Tibial artery (tissue), 4 donors: ENCODE measurements at regions not wholly inside any gene's neighbourhood (a gene's known extent, or its start where the extent isn't known, plus 50 kb on each side); places are given as distances from the start of the nearest gene placed in this dataset.
"Not testable (repeated sequence)": the region's sequence is repeated elsewhere in the genome, so short reads cannot be mapped to it uniquely, and the experiment has no call there.

Experiments
- DNase-seq, 2 donors: peaks; one replicate each; pipeline ENCODE4 v3.0.0-alpha.2; 2019
- H3K27ac ChIP-seq, 2 donors: fragments of 200-600 bp; sonication (generic) in 1 of 2; 1 replicate in 1 of 2; 2 replicates in 1 of 2; pipeline ENCODE4 v1.5.1; 2018 to 2019; ENCODE audit warnings: mild to moderate bottlenecking in 1 of 2
- H3K27me3 ChIP-seq, 2 donors: fragments of 200-600 bp; sonication (generic) in 1 of 2; one replicate each; pipeline versions ENCODE4 v1.5.1 to v1.6.0; 2016 to 2019
- H3K36me3 ChIP-seq, 3 donors: fragments of 200-600 bp; sonication (generic) in 2 of 3; one replicate each; pipeline ENCODE4 v1.5.1; 2016 to 2019; ENCODE audit warnings: mild to moderate bottlenecking in 2 of 3
- H3K4me1 ChIP-seq, 4 donors: fragments of 200-600 bp; sonication (generic) in 2 of 4; 1 replicate in 3 of 4; 2 replicates in 1 of 4; pipeline ENCODE4 v1.5.1; 2016 to 2019
- H3K4me3 ChIP-seq, 2 donors: fragments of 200-600 bp; sonication (generic) in 1 of 2; 1 replicate in 1 of 2; 2 replicates in 1 of 2; pipeline ENCODE4 v1.5.1; 2018 to 2019; ENCODE audit warnings: mild to moderate bottlenecking in 2 of 2
- H3K9me3 ChIP-seq, 3 donors: fragments of 200-600 bp; sonication (generic) in 1 of 3; one replicate each; pipeline ENCODE4 v1.5.1; 2016 to 2019
- intact Hi-C: fragments of 100-400 bp; cut with DNase I; formaldehyde crosslinking; loops from one replicate; pipeline ENCODE4 v1.15.0; 2023; ENCODE audit warnings: low total_unique reads
- TF ChIP-seq, protein P1 (sequence below), 2 experiments: fragments of 200-600 bp in 1 of 2; fragments of 450-650 bp in 1 of 2; IDR thresholded peaks; one replicate each; pipeline ENCODE4 v1.5.1; 2017 to 2019; ENCODE audit warnings: antibody characterized with exemption in 2 of 2, mild to moderate bottlenecking in 1 of 2, moderate library complexity in 1 of 2

- Histone ChIP-seq H3K36me3 (no peaks in the 10 kb centered on the region), H3K4me3 (no peak overlapping the region), H3K27ac (no peak overlapping the region), H3K4me1 (peaks cover 0 to 7% (median 5%) of the 10 kb centered on the region in 4 donors), H3K27me3 (peaks cover 0 to 13% of the 10 kb centered on the region in 2 donors), H3K9me3 (no peaks in the 10 kb centered on the region)
- no peak for DNase-seq
- intact Hi-C loops, result no loop called here
- TF ChIP-seq, protein P1, sequence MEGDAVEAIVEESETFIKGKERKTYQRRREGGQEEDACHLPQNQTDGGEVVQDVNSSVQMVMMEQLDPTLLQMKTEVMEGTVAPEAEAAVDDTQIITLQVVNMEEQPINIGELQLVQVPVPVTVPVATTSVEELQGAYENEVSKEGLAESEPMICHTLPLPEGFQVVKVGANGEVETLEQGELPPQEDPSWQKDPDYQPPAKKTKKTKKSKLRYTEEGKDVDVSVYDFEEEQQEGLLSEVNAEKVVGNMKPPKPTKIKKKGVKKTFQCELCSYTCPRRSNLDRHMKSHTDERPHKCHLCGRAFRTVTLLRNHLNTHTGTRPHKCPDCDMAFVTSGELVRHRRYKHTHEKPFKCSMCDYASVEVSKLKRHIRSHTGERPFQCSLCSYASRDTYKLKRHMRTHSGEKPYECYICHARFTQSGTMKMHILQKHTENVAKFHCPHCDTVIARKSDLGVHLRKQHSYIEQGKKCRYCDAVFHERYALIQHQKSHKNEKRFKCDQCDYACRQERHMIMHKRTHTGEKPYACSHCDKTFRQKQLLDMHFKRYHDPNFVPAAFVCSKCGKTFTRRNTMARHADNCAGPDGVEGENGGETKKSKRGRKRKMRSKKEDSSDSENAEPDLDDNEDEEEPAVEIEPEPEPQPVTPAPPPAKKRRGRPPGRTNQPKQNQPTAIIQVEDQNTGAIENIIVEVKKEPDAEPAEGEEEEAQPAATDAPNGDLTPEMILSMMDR (IDR thresholded peaks at IDR 0.05), result no peak
Measured at GRCh38 chr12:127149226-127149964, 1117.6 kb upstream of the TMEM132C start.

- peaks cover 0 to 13% of the 10 kb centered on the region in 2 donors for H3K27me3 ChIP-seq
- intact Hi-C loops, result no loop called here
- no peak overlapping the region for H3K27ac ChIP-seq
- H3K4me1 ChIP-seq, result peaks cover 0 to 7% (median 5%) of the 10 kb centered on the region in 4 donors
- no peaks in the 10 kb centered on the region for H3K9me3 ChIP-seq
- TF ChIP-seq, protein P1 (IDR thresholded peaks at IDR 0.05), result no peak
- no peak for DNase-seq
- no peak overlapping the region for H3K4me3 ChIP-seq
- H3K36me3 ChIP-seq, result no peaks in the 10 kb centered on the region
Measured at GRCh38 chr12:127150028-127150427, 1116.9 kb upstream of the TMEM132C start.

GRCh38 chr12:127150479-127150878, 1116.5 kb upstream of the TMEM132C start:
- TF ChIP-seq, protein P1 (IDR thresholded peaks at IDR 0.05), result no peak
- DNase-seq, result no peak

DNA sequence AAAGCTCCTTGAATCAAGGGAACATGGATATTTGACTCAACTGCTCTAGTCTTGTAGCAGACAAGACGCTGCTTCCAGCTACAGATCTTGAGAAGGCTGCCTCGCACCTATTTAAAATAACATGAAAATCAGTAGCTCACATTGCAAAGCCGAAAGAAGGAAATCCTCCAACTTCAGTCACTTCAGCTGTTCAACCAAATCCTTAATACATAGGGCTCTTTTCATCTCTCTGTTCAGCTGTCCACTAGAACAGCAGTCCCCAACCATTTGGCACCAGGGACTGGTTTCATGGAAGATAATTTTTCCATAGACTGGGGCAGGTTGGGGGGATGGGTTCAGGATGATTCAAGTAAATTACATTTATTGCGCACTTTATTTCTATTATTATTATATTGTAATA, 1116.0 kb upstream of the TMEM132C start:
- peaks cover 0 to 7% (median 4%) of the 10 kb centered on the region in 4 donors for H3K4me1 ChIP-seq
- H3K27me3 ChIP-seq, result peaks cover 0 to 12% of the 10 kb centered on the region in 2 donors
- TF ChIP-seq, protein P1 (IDR thresholded peaks at IDR 0.05), result no peak
- no peak overlapping the region for H3K4me3 ChIP-seq
- no peaks in the 10 kb centered on the region for H3K36me3 ChIP-seq
- no peak for DNase-seq
- no peaks in the 10 kb centered on the region for H3K9me3 ChIP-seq
- H3K27ac ChIP-seq, result no peak overlapping the region
- intact Hi-C loops, result no loop called here

More at GRCh38 chr12:127150479-127150878, 1116.5 kb upstream of the TMEM132C start:
- intact Hi-C loops, result no loop called here
- H3K4me3 ChIP-seq, result no peak overlapping the region
- H3K9me3 ChIP-seq, result no peaks in the 10 kb centered on the region
- H3K27ac ChIP-seq, result no peak overlapping the region
- H3K27me3 ChIP-seq, result peaks cover 0 to 13% of the 10 kb centered on the region in 2 donors
- no peaks in the 10 kb centered on the region for H3K36me3 ChIP-seq
- H3K4me1 ChIP-seq, result peaks cover 0 to 7% (median 5%) of the 10 kb centered on the region in 4 donors

GRCh38 chr12:127153996-127154395, 1113.0 kb upstream of the TMEM132C start:
- no peaks in the 10 kb centered on the region for H3K36me3 ChIP-seq
- DNase-seq, result no peak
- H3K27ac ChIP-seq, result no peak overlapping the region
- H3K27me3 ChIP-seq, result no peaks in the 10 kb centered on the region
- TF ChIP-seq, protein P1 (IDR thresholded peaks at IDR 0.05), result no peak
- intact Hi-C loops, result no loop called here
- H3K4me3 ChIP-seq, result no peak overlapping the region
- H3K9me3 ChIP-seq, result no peaks in the 10 kb centered on the region
- no peaks in the 10 kb centered on the region for H3K4me1 ChIP-seq

DNA sequence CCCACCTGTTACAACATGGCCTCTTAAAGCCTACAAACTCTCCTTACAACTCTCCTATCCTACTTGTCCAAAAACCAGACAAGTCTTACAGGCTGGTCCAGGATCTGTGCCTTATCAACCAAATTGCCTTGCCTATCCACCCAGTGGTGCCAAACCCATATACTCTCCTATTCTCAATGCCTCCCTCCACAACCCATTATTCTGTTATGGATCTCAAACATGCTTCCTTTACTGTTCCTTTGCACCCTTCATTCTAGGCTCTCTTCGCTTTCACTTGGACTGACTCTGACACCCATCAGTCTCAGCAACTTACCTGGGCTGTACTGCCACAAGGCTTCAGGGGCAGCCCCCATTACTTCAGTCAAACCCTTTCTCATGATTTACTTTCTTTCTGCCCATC, 1112.1 kb upstream of the TMEM132C start:
- H3K36me3 ChIP-seq, H3K4me1 ChIP-seq, H3K27ac ChIP-seq, intact Hi-C loops, DNase-seq, H3K27me3 ChIP-seq, H3K9me3 ChIP-seq, H3K4me3 ChIP-seq: not testable (repeated sequence)

- DNase-seq, H3K27me3 ChIP-seq, H3K27ac ChIP-seq, H3K9me3 ChIP-seq, H3K36me3 ChIP-seq, intact Hi-C loops, H3K4me1 ChIP-seq, H3K4me3 ChIP-seq: not testable (repeated sequence)
Measured at GRCh38 chr12:127155935-127156619, 1110.9 kb upstream of the TMEM132C start.

GRCh38 chr12:127157501-127158366, 1109.2 kb upstream of the TMEM132C start:
- H3K9me3 ChIP-seq, H3K4me3 ChIP-seq, H3K4me1 ChIP-seq, DNase-seq, intact Hi-C loops, H3K27ac ChIP-seq, H3K27me3 ChIP-seq, H3K36me3 ChIP-seq: not testable (repeated sequence)
